ENCODE measurements at regions not wholly inside any gene's neighbourhood (a gene's known extent, or its start where the extent isn't known, plus 50 kb on each side); places are given as distances from the start of the nearest gene placed in this dataset.

- no peak overlapping the region for H3K9ac ChIP-seq (ENCODE audit: low read length)
- WGBS (ENCODE audit: extremely low coverage, insufficient coverage, insufficient read length): 100% methylated on average over 1 of the region's 3 CpGs
These were observed 873.4 kb upstream of the ADAMTS5 start for GRCh38 chr21:27840262-27840661.

GRCh38 chr21:27839512-27840115 is 872.7 kb upstream of the ADAMTS5 start:
- no peak overlapping the region for H2AK5ac ChIP-seq (ENCODE audit: low read length)
- H3K14ac ChIP-seq (ENCODE audit: low read length): no peak overlapping the region
- H2BK5ac ChIP-seq (ENCODE audit: low read depth, low read length, poor library complexity): no peak overlapping the region
- no peaks in the 10 kb centered on the region for H3K36me3 ChIP-seq (ENCODE audit: control insufficient read depth in 1 of 2, insufficient read depth in 2 of 2, low read length in 2 of 2)
- no peaks in the 10 kb centered on the region for H3K9me3 ChIP-seq (ENCODE audit: insufficient read depth, low read depth, low read length)
- no peaks in the 10 kb centered on the region for H3K4me1 ChIP-seq (ENCODE audit: control insufficient read depth in 1 of 2, insufficient read depth in 2 of 2, low read length in 2 of 2)
- H4K91ac ChIP-seq (ENCODE audit: low read depth, low read length): no peak overlapping the region
- no peak for DNase-seq
- no peak overlapping the region for H2AFZ ChIP-seq (ENCODE audit: insufficient read depth, low read length, poor library complexity)
- no CpG with 5 or more reads among the region's 3 CpGs for WGBS (ENCODE audit: extremely low coverage, insufficient coverage, insufficient read length)
- no peak overlapping the region for H3K4me2 ChIP-seq (ENCODE audit: low read length)
- H3K4ac ChIP-seq (ENCODE audit: low read depth, low read length): no peak overlapping the region
- H2BK120ac ChIP-seq (ENCODE audit: insufficient read depth, low read length, poor library complexity): no peak overlapping the region
- no peaks in the 10 kb centered on the region for H3K79me1 ChIP-seq (ENCODE audit: low read length)
- no peak overlapping the region for H2BK12ac ChIP-seq (ENCODE audit: low read length)
- H3K79me2 ChIP-seq (ENCODE audit: control insufficient read depth, insufficient read depth, low read length, poor library complexity): no peaks in the 10 kb centered on the region
- H4K12ac ChIP-seq (ENCODE audit: low read depth, low read length): no peak overlapping the region
- H3K4me3 ChIP-seq (ENCODE audit: low read depth, low read length): no peak overlapping the region
- no peak overlapping the region for H4K8ac ChIP-seq (ENCODE audit: low read depth, low read length)
- H3K27me3 ChIP-seq (ENCODE audit: insufficient read depth, low read length): no peaks in the 10 kb centered on the region
- no peak overlapping the region for H3K9ac ChIP-seq (ENCODE audit: low read length)
- no peak overlapping the region for H3K18ac ChIP-seq (ENCODE audit: low read length)
- no peak overlapping the region for H3K23ac ChIP-seq (ENCODE audit: low read length)
- no peak overlapping the region for H3K27ac ChIP-seq (ENCODE audit: low read depth, low read length)

More at GRCh38 chr21:27840262-27840661, 873.4 kb upstream of the ADAMTS5 start:
- Histone ChIP-seq H3K27me3 (ENCODE audit: insufficient read depth, low read length) (no peaks in the 10 kb centered on the region), H4K8ac (ENCODE audit: low read depth, low read length) (no peak overlapping the region), H3K79me2 (ENCODE audit: control insufficient read depth, insufficient read depth, low read length, poor library complexity) (no peaks in the 10 kb centered on the region), H3K23ac (ENCODE audit: low read length) (no peak overlapping the region), H3K27ac (ENCODE audit: low read depth, low read length) (no peak overlapping the region), H3K4me2 (ENCODE audit: low read length) (no peak overlapping the region), H3K4ac (ENCODE audit: low read depth, low read length) (no peak overlapping the region), H3K36me3 (ENCODE audit: control insufficient read depth in 1 of 2, insufficient read depth in 2 of 2, low read length in 2 of 2) (no peaks in the 10 kb centered on the region), H2BK120ac (ENCODE audit: insufficient read depth, low read length, poor library complexity) (no peak overlapping the region), H3K4me1 (ENCODE audit: control insufficient read depth in 1 of 2, insufficient read depth in 2 of 2, low read length in 2 of 2) (no peaks in the 10 kb centered on the region), H4K91ac (ENCODE audit: low read depth, low read length) (no peak overlapping the region), H3K4me3 (ENCODE audit: low read depth, low read length) (no peak overlapping the region), H4K12ac (ENCODE audit: low read depth, low read length) (no peak overlapping the region), H3K79me1 (ENCODE audit: low read length) (no peaks in the 10 kb centered on the region), H3K9me3 (ENCODE audit: insufficient read depth, low read depth, low read length) (no peaks in the 10 kb centered on the region), H2AK5ac (ENCODE audit: low read length) (no peak overlapping the region), H2BK12ac (ENCODE audit: low read length) (no peak overlapping the region), H3K14ac (ENCODE audit: low read length) (no peak overlapping the region), H2BK5ac (ENCODE audit: low read depth, low read length, poor library complexity) (no peak overlapping the region), H2AFZ (ENCODE audit: insufficient read depth, low read length, poor library complexity) (no peak overlapping the region), H3K18ac (ENCODE audit: low read length) (no peak overlapping the region)
- DNase-seq: no peak

GRCh38 chr21:27838573-27838972 is 871.7 kb upstream of the ADAMTS5 start:
- no peak overlapping the region for H2AK5ac ChIP-seq (ENCODE audit: low read length)
- H2BK120ac ChIP-seq (ENCODE audit: insufficient read depth, low read length, poor library complexity): no peak overlapping the region
- H2AFZ ChIP-seq (ENCODE audit: insufficient read depth, low read length, poor library complexity): no peak overlapping the region
- H3K27me3 ChIP-seq (ENCODE audit: insufficient read depth, low read length): no peaks in the 10 kb centered on the region
- no peak overlapping the region for H4K8ac ChIP-seq (ENCODE audit: low read depth, low read length)
- H3K4me3 ChIP-seq (ENCODE audit: low read depth, low read length): no peak overlapping the region
- no peak overlapping the region for H3K4ac ChIP-seq (ENCODE audit: low read depth, low read length)
- H3K4me2 ChIP-seq (ENCODE audit: low read length): no peak overlapping the region
- DNase-seq: no peak
- H4K12ac ChIP-seq (ENCODE audit: low read depth, low read length): no peak overlapping the region
- H3K79me1 ChIP-seq (ENCODE audit: low read length): no peaks in the 10 kb centered on the region
- H3K79me2 ChIP-seq (ENCODE audit: control insufficient read depth, insufficient read depth, low read length, poor library complexity): no peaks in the 10 kb centered on the region
- H3K27ac ChIP-seq (ENCODE audit: low read depth, low read length): no peak overlapping the region
- no peak overlapping the region for H3K14ac ChIP-seq (ENCODE audit: low read length)
- no peak overlapping the region for H2BK5ac ChIP-seq (ENCODE audit: low read depth, low read length, poor library complexity)
- H3K9ac ChIP-seq (ENCODE audit: low read length): no peak overlapping the region
- no peak overlapping the region for H4K91ac ChIP-seq (ENCODE audit: low read depth, low read length)
- H3K18ac ChIP-seq (ENCODE audit: low read length): no peak overlapping the region
- no peaks in the 10 kb centered on the region for H3K36me3 ChIP-seq (ENCODE audit: control insufficient read depth in 1 of 2, insufficient read depth in 2 of 2, low read length in 2 of 2)
- no peak overlapping the region for H2BK12ac ChIP-seq (ENCODE audit: low read length)
- no peaks in the 10 kb centered on the region for H3K4me1 ChIP-seq (ENCODE audit: control insufficient read depth in 1 of 2, insufficient read depth in 2 of 2, low read length in 2 of 2)
- WGBS (ENCODE audit: extremely low coverage, insufficient coverage, insufficient read length): no CpG with 5 or more reads among the region's 1 CpG
- no peak overlapping the region for H3K23ac ChIP-seq (ENCODE audit: low read length)
- H3K9me3 ChIP-seq (ENCODE audit: insufficient read depth, low read depth, low read length): no peaks in the 10 kb centered on the region

- H3K27me3 ChIP-seq (ENCODE audit: insufficient read depth, low read length): no peaks in the 10 kb centered on the region
- H2BK120ac ChIP-seq (ENCODE audit: insufficient read depth, low read length, poor library complexity): no peak overlapping the region
- no peak overlapping the region for H4K8ac ChIP-seq (ENCODE audit: low read depth, low read length)
- no peak overlapping the region for H3K4me3 ChIP-seq (ENCODE audit: low read depth, low read length)
- H3K4me2 ChIP-seq (ENCODE audit: low read length): no peak overlapping the region
- no peak overlapping the region for H3K27ac ChIP-seq (ENCODE audit: low read depth, low read length)
- no CpG with 5 or more reads among the region's 1 CpG for WGBS (ENCODE audit: extremely low coverage, insufficient coverage, insufficient read length)
- no peak overlapping the region for H3K9ac ChIP-seq (ENCODE audit: low read length)
- H3K23ac ChIP-seq (ENCODE audit: low read length): no peak overlapping the region
- no peaks in the 10 kb centered on the region for H3K4me1 ChIP-seq (ENCODE audit: control insufficient read depth in 1 of 2, insufficient read depth in 2 of 2, low read length in 2 of 2)
- no peak overlapping the region for H3K14ac ChIP-seq (ENCODE audit: low read length)
- H2AK5ac ChIP-seq (ENCODE audit: low read length): no peak overlapping the region
- no peak overlapping the region for H3K4ac ChIP-seq (ENCODE audit: low read depth, low read length)
- no peaks in the 10 kb centered on the region for H3K79me2 ChIP-seq (ENCODE audit: control insufficient read depth, insufficient read depth, low read length, poor library complexity)
- H4K12ac ChIP-seq (ENCODE audit: low read depth, low read length): no peak overlapping the region
- H3K9me3 ChIP-seq (ENCODE audit: insufficient read depth, low read depth, low read length): no peaks in the 10 kb centered on the region
- no peak overlapping the region for H2AFZ ChIP-seq (ENCODE audit: insufficient read depth, low read length, poor library complexity)
- DNase-seq: no peak
- H3K36me3 ChIP-seq (ENCODE audit: control insufficient read depth in 1 of 2, insufficient read depth in 2 of 2, low read length in 2 of 2): no peaks in the 10 kb centered on the region
- H4K91ac ChIP-seq (ENCODE audit: low read depth, low read length): no peak overlapping the region
- no peaks in the 10 kb centered on the region for H3K79me1 ChIP-seq (ENCODE audit: low read length)
- no peak overlapping the region for H2BK12ac ChIP-seq (ENCODE audit: low read length)
- H3K18ac ChIP-seq (ENCODE audit: low read length): no peak overlapping the region
- H2BK5ac ChIP-seq (ENCODE audit: low read depth, low read length, poor library complexity): no peak overlapping the region
These were observed 871.0 kb upstream of the ADAMTS5 start for GRCh38 chr21:27837936-27838335.
